ENCODE measurements at regions not wholly inside any gene's neighbourhood (a gene's known extent, or its start where the extent isn't known, plus 50 kb on each side); places are given as distances from the start of the nearest gene placed in this dataset.
"Not testable (repeated sequence)": the region's sequence is repeated elsewhere in the genome, so short reads cannot be mapped to it uniquely, and the experiment has no call there.

DNA sequence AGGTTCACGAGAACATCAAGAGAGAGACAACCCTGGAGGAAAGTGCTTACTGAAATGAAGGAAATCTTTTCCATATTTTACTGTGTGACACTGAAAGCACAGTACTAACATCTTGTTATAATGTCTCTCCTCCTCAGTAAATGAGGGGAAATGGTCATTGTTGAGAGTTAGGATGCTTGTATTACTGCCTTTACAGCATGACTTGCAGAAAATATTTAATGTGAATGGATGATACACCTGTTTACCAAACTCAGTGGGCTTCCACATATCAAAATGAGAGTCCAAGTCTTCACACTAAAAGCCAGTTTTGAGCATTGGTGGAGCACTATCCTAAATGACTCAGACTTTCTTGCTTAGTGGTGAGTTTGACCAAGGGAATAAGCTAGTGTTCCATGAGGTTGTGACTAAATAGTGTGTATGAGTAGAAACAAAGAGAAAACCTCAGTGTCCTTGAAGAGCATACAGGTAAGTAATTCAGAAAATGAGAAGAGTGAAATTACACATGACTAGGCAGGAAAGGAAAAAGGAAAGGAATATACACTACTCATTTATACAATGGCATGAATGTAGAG is 930.7 kb upstream of the CELF4 start:
- H3K4me3 ChIP-seq (ENCODE audit: low read depth, low read length), result no peak overlapping the region
- no peak for TF ChIP-seq CTCF (conservative IDR thresholded peaks at IDR 0.05; ENCODE audit: low read depth, low read length)
- no peak for DNase-seq (ENCODE audit: low read depth)

DNA sequence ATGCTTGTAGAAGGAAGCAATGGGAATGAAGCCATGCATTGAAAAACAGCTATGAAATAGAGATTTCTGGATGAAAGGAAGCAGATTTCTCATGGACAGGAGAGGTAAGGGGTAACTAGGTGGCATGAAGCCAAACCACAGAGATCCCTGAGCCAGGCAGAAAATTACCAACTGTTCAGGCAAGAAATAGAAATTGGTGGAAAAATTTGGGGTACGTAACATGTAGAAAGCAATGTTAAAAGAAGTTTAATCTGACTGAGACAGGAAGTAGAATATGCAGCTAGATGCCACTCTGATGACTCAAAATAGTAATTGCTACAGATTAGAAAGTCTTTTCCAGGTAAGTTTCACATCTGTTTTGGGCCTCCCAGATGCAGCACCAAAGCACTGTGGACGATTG is 928.5 kb upstream of the CELF4 start:
- no peak for TF ChIP-seq CTCF (conservative IDR thresholded peaks at IDR 0.05; ENCODE audit: low read depth, low read length)

DNA sequence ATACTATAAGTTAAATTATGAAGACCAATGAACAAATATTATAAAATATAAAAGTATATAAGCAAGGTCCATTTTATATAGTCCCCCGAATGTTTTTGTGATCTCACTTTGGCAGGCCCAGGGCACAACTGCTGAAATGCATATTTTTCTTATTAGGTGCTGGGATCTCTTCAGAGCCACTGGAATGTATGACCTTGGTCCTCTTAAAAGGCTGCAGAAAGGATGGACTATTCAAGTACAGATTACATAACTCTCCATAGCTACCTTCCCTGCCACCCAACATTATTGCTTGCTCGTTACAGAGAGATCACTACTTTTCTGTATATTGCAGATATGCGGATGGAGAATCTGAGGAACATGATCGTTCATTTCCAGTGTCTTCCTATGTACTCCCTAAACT is 925.6 kb upstream of the CELF4 start:
- DNase-seq (ENCODE audit: low read depth), result no peak
- H3K4me3 ChIP-seq (ENCODE audit: low read depth, low read length), result no peak overlapping the region
- TF ChIP-seq CTCF (conservative IDR thresholded peaks at IDR 0.05; ENCODE audit: low read depth, low read length), result no peak

More for the DNA sequence above, 928.5 kb upstream of the CELF4 start:
- DNase-seq (ENCODE audit: low read depth), result peak; percentile 1
- no peak overlapping the region for H3K4me3 ChIP-seq (ENCODE audit: low read depth, low read length)

- not testable (repeated sequence) for H3K4me3 ChIP-seq (ENCODE audit: low read depth, low read length); DNase-seq (ENCODE audit: low read depth)
These were observed 924.1 kb upstream of the CELF4 start for GRCh38 chr18:38489721-38490120.

DNA sequence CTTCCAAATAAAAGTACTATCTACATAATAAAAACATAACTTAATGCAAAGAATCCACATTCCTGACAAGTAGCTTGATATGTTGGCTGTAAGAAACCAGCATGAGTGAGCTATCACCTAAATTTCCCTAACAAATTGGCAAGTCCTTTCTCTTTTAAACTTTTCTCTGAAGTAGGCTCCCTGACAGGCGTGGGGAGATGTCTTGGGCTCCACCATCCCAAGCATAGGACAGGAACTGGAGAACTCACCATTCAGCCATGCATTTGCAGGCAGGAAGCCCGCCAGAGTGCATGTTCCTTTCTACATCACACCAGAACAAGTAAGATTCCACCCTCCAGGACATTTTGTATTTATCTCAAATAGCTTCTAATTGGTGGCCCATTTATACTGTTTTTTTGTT is 921.9 kb upstream of the CELF4 start:
- TF ChIP-seq CTCF (conservative IDR thresholded peaks at IDR 0.05; ENCODE audit: low read depth, low read length), result no peak
- H3K4me3 ChIP-seq (ENCODE audit: low read depth, low read length), result no peak overlapping the region
- DNase-seq (ENCODE audit: low read depth), result no peak

DNA sequence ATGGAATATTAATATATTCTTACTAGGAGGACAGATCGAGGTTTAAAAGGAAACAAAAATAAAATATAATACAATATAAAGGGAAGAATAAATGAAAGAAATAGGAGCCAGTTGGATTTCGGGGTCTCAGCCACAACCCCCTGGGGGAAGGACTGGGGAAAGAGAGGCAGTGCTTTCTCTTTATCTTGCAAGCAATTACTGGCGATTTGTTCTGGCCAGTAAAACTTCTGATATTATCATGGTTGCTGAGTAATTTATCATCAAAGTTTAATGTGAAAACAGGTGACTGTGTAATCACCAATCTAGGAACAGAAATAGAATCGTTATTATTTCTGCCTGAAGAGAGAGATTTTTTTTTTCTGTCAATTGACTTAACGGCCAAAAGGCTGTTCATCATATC is 917.7 kb upstream of the CELF4 start:
- no peak overlapping the region for H3K4me3 ChIP-seq (ENCODE audit: low read depth, low read length)
- no peak for DNase-seq (ENCODE audit: low read depth)
- no peak for TF ChIP-seq CTCF (conservative IDR thresholded peaks at IDR 0.05; ENCODE audit: low read depth, low read length)

DNA sequence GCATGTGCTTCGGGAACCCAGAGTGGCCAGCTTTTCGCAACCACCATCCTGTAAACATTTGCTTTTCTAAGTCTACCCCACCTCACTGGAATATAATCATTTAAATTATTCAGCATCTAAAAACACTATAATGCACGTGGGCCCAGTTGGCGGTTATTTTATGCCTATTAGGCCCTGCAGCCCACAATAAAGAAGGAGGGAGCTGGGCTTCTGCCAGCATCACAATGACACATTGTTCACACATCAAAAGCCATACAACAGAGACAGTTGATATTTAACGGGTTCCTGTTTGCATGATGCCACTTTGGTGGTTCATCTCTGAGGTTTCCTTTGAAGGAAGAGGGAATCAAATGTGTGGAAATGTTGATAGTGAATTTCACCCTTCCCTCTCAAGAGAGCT is 916.0 kb upstream of the CELF4 start:
- no peak overlapping the region for H3K4me3 ChIP-seq (ENCODE audit: low read depth, low read length)
- TF ChIP-seq CTCF (conservative IDR thresholded peaks at IDR 0.05; ENCODE audit: low read depth, low read length), result no peak

More for the DNA sequence above, 916.0 kb upstream of the CELF4 start:
- no peak for DNase-seq (ENCODE audit: low read depth)
